IMR-90 (cell line): ENCODE measurements at regions not wholly inside any gene's neighbourhood (a gene's known extent, or its start where the extent isn't known, plus 50 kb on each side); places are given as distances from the start of the nearest gene placed in this dataset.

Source experiments
- ATAC-seq: fragments of 200-7000 bp; cut with Tn5 transposase; 2 replicates; pipeline ENCODE4 v1.9.1; 2020; ENCODE audit warnings: low read depth, mild to moderate bottlenecking, moderate library complexity
- BruUV-seq: library from RNA; stranded (reverse); fragments of 400-500 nt; replicated peaks from 2 replicates; lab custom pipeline; 2021; lab: Mats Ljungman, UMichigan
- CTCF ChIA-PET: fragments of 300-600 bp; formaldehyde crosslinking; extraction: SDS; loops from one replicate; lab custom pipeline; 2021; ENCODE audit warnings: antibody characterized with exemption; lab: Yijun Ruan, JAX
- POLR2A ChIA-PET: fragments of 300-600 bp; sonication (Branson Sonifier 250); formaldehyde crosslinking; loops from one replicate; lab custom pipeline; 2022; ENCODE audit warnings: antibody characterized with exemption; ENCODE audit not compliant: unreplicated experiment; lab: Charles Lee
- DNase-seq: peaks from one replicate; pipeline ENCODE4 v3.0.0; 2013
- H2AFZ ChIP-seq: replicated peaks from 2 replicates; pipeline ENCODE3; 2013; ENCODE audit warnings: low read length, mild to moderate bottlenecking; ENCODE audit not compliant: poor library complexity
- H2AK5ac ChIP-seq: 2 replicates; pipeline ENCODE4 v1.6.1; 2013; ENCODE audit warnings: low read depth, low read length, inconsistent platforms
- H2AK9ac ChIP-seq: replicated peaks from 2 replicates; pipeline ENCODE3; 2013; ENCODE audit warnings: mild to moderate bottlenecking, low read depth, low read length, moderate library complexity; ENCODE audit not compliant: poor library complexity
- H2BK120ac ChIP-seq: 2 replicates; pipeline ENCODE4 v1.6.1; 2013; ENCODE audit warnings: low read depth, low read length, inconsistent platforms
- H2BK15ac ChIP-seq: 3 replicates; pipeline ENCODE4 v1.6.1; 2013; ENCODE audit warnings: low read depth, low read length, inconsistent platforms
- H2BK20ac ChIP-seq: 2 replicates; pipeline ENCODE4 v1.6.1; 2013; ENCODE audit warnings: low read depth, mild to moderate bottlenecking, inconsistent platforms, low read length, moderate library complexity
- H2BK5ac ChIP-seq: 2 replicates; pipeline ENCODE4 v1.6.1; 2013; ENCODE audit warnings: mild to moderate bottlenecking, low read depth, low read length, inconsistent platforms; ENCODE audit not compliant: poor library complexity, severe bottlenecking
- H3K14ac ChIP-seq: replicated peaks from 2 replicates; pipeline ENCODE4 v1.6.1; 2013; ENCODE audit warnings: low read depth, low read length, inconsistent platforms
- H3K18ac ChIP-seq: 2 replicates; pipeline ENCODE4 v1.6.1; 2013; ENCODE audit warnings: low read depth, low read length, control low read depth
- H3K23ac ChIP-seq: 2 replicates; pipeline ENCODE4 v1.6.1; 2013; ENCODE audit warnings: low read depth, low read length, inconsistent platforms
- H3K27ac ChIP-seq: 2 replicates; pipeline ENCODE4 v1.5.1; 2013; ENCODE audit warnings: mild to moderate bottlenecking, control low read depth, low read length; ENCODE audit not compliant: insufficient read depth
- H3K27me3 ChIP-seq: 2 replicates; pipeline ENCODE4 v1.6.1; 2013; ENCODE audit warnings: low read length; ENCODE audit not compliant: control insufficient read depth, insufficient read depth
- H3K36me3 ChIP-seq: 2 replicates; pipeline ENCODE4 v1.6.1; 2013; ENCODE audit warnings: low read length, mixed read lengths; ENCODE audit not compliant: control insufficient read depth, insufficient read depth
- H3K4ac ChIP-seq: 2 replicates; pipeline ENCODE4 v1.6.1; 2013; ENCODE audit warnings: low read depth, low read length, inconsistent platforms
- H3K4me1 ChIP-seq: 2 replicates; pipeline ENCODE4 v1.6.1; 2013; ENCODE audit warnings: low read length, mixed read lengths; ENCODE audit not compliant: control insufficient read depth, insufficient read depth
- H3K4me2 ChIP-seq: 2 replicates; pipeline ENCODE4 v1.6.1; 2013; ENCODE audit warnings: low read depth, mild to moderate bottlenecking, control low read depth, low read length, moderate library complexity
- H3K4me3 ChIP-seq: 2 replicates; pipeline ENCODE4 v1.5.1; 2013; ENCODE audit warnings: low read depth, mild to moderate bottlenecking, control low read depth, low read length, moderate library complexity; ENCODE audit not compliant: insufficient read depth
- H3K56ac ChIP-seq: 2 replicates; pipeline ENCODE4 v1.6.1; 2013; ENCODE audit warnings: low read length, inconsistent platforms; ENCODE audit not compliant: insufficient read depth; ENCODE audit errors: extremely low read depth
- H3K79me1 ChIP-seq, 2 experiments: 2 replicates each; pipeline ENCODE4 v1.6.1; 2013; ENCODE audit warnings: low read length in 2 of 2, inconsistent platforms in 1 of 2, low read depth in 1 of 2
- H3K9ac ChIP-seq: 2 replicates; pipeline ENCODE4 v1.6.1; 2013; ENCODE audit warnings: low read depth, low read length, control low read depth
- H3K9me1 ChIP-seq: 2 replicates; pipeline ENCODE4 v1.6.1; 2013; ENCODE audit warnings: low read length, inconsistent platforms; ENCODE audit not compliant: insufficient read depth
- H3K9me3 ChIP-seq: 2 replicates; pipeline ENCODE4 v1.6.1; 2013; ENCODE audit warnings: low read length; ENCODE audit not compliant: control insufficient read depth, insufficient read depth
- H4K20me1 ChIP-seq: 2 replicates; pipeline ENCODE4 v1.6.1; 2013; ENCODE audit warnings: low read length, inconsistent platforms; ENCODE audit not compliant: insufficient read depth
- H4K5ac ChIP-seq: 2 replicates; pipeline ENCODE4 v1.6.1; 2013; ENCODE audit warnings: mild to moderate bottlenecking, low read depth, low read length, control low read depth
- H4K8ac ChIP-seq, 2 experiments: 2 replicates each; pipeline ENCODE4 v1.6.1; 2013; ENCODE audit warnings: low read depth in 2 of 2, low read length in 2 of 2, control low read depth in 1 of 2, inconsistent platforms in 1 of 2
- H4K91ac ChIP-seq: 2 replicates; pipeline ENCODE4 v1.6.1; 2013; ENCODE audit warnings: low read depth, low read length, inconsistent platforms; ENCODE audit not compliant: insufficient read depth
- BHLHE40 ChIP-seq: fragments of 150-350 bp; IDR thresholded peaks from 2 replicates; pipeline ENCODE4 v1.6.1; 2016; ENCODE audit warnings: mild to moderate bottlenecking, low read depth, low read length
- CEBPB ChIP-seq: IDR thresholded peaks from 2 replicates; pipeline ENCODE4 v1.6.1; 2012; ENCODE audit warnings: low read depth, low read length, improper control_type of control experiment
- CHD1 ChIP-seq: IDR thresholded peaks from 2 replicates; pipeline ENCODE4 v1.6.1; 2012; ENCODE audit warnings: low read depth, low read length, improper control_type of control experiment
- MAFK ChIP-seq: IDR thresholded peaks from 2 replicates; pipeline ENCODE4 v1.6.1; 2012; ENCODE audit warnings: low read depth, low read length, improper control_type of control experiment
- MXI1 ChIP-seq: IDR thresholded peaks from 2 replicates; pipeline ENCODE4 v1.6.1; 2012; ENCODE audit warnings: low read depth, mild to moderate bottlenecking, low read length, moderate library complexity, borderline replicate concordance
- NFE2L2 ChIP-seq: fragments of 150-350 bp; IDR thresholded peaks from 2 replicates; pipeline ENCODE4 v1.6.1; 2016; ENCODE audit warnings: low read depth, mild to moderate bottlenecking, low read length
- POLR2A ChIP-seq: IDR thresholded peaks from 2 replicates; pipeline ENCODE4 v1.6.1; 2012; ENCODE audit warnings: mild to moderate bottlenecking, low read depth, low read length
- RAD21 ChIP-seq: IDR thresholded peaks from 2 replicates; pipeline ENCODE4 v1.6.1; 2012; ENCODE audit warnings: low read length, improper control_type of control experiment
- RCOR1 ChIP-seq: IDR thresholded peaks from 2 replicates; pipeline ENCODE4 v1.6.1; 2012; ENCODE audit warnings: mild to moderate bottlenecking, low read length, improper control_type of control experiment; ENCODE audit not compliant: insufficient replicate concordance
- RFX5 ChIP-seq: IDR thresholded peaks from 2 replicates; pipeline ENCODE4 v1.8.0; 2012; ENCODE audit warnings: low read depth, mild to moderate bottlenecking, low read length, moderate library complexity
- SMC3 ChIP-seq: fragments of 150-350 bp; IDR thresholded peaks from 2 replicates; pipeline ENCODE4 v1.6.1; 2016; ENCODE audit warnings: low read depth, mild to moderate bottlenecking, antibody characterized with exemption, low read length, moderate library complexity
- WGBS, 2 experiments: methylation state at CpG; one replicate each; pipeline versions ENCODE4 v1.1.5 to v1.1.7; 2013; ENCODE audit warnings: missing lambda C conversion rate in 2 of 2; ENCODE audit not compliant: insufficient read length in 1 of 2; ENCODE audit errors: extremely low coverage in 2 of 2; 5-methylcytosine and 5-hydroxymethylcytosine counted together
- dilution Hi-C: fragments of 300-500 bp; cut with HindIII; formaldehyde crosslinking; loops from one replicate; pipeline ENCODE4 v1.14.3; 2018; ENCODE audit warnings: low sequenced_read_pairs; ENCODE audit not compliant: unreplicated experiment
- in situ Hi-C: fragments of 300-500 bp; cut with MboI; formaldehyde crosslinking; loops from 3 replicates; pipeline ENCODE4 v1.14.3; 2019; ENCODE audit warnings: low sequenced_read_pairs, inconsistent platforms, mixed read lengths
- intact Hi-C: fragments of 100-400 bp; cut with micrococcal nuclease; formaldehyde crosslinking; loops from 2 replicates; pipeline ENCODE4 v1.10.0; 2022
- TF ChIP-seq, protein P1 (sequence below): fragments of 150-350 bp; IDR thresholded peaks from 2 replicates; pipeline ENCODE4 v1.6.1; 2017; ENCODE audit warnings: mild to moderate bottlenecking, antibody characterized with exemption, low read length, low read depth
- TF ChIP-seq, protein P2 (sequence below): fragments of 150-350 bp; IDR thresholded peaks from 2 replicates; pipeline ENCODE4 v1.6.1; 2016; ENCODE audit warnings: low read depth, mild to moderate bottlenecking, low read length, moderate library complexity, borderline replicate concordance

DNA sequence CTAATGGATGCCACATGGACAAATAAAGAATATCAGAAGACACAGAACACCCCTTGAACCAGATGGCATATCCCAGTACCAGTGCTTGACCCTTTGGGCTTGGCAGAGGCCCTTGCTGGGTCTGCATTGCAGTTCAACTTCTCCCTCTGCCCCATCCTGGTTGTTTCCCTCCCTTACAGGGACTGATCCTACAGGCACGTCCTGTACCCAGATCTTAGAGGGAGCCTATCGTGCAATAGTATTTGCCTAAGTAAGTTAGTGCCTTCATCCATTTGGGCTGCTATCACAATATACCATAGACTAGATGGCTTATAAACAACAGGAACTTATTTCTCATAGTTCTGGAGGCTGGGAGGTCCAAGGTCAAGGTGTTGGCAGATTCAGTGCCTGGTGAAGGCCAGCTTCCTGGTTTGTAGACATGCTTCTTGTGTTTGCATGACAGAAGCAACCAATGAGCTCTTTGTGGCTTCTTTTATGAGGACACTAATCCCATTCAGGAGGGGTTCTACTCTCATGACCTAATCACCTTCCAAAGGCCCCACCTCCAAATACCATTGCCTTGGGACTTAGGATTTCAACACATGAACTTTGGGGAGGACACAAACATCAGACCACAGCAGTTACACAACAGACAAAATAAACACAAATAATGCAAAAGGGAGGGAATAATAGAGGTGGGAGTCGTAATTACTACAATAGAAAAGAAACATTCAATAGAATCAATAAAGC is 146.5 kb upstream of the MSX1 start:
- Histone ChIP-seq H3K56ac (no peak overlapping the region), H2BK20ac (no peak overlapping the region), H2BK120ac (no peak overlapping the region), H3K27ac (no peak overlapping the region), H4K8ac (no peak overlapping the region), H3K14ac (no peak overlapping the region), H3K9me1 (no peaks in the 10 kb centered on the region; the same call in 1 of the 2 replicates), H3K23ac (no peak overlapping the region), H4K20me1 (no peaks in the 10 kb centered on the region; the same call in 1 of the 2 replicates), H4K5ac (no peak overlapping the region), H3K4ac (no peak overlapping the region), H2BK15ac (no peak overlapping the region), H2AFZ (no peak overlapping the region), H3K9me3 (no peaks in the 10 kb centered on the region), H3K27me3 (peaks cover 14% of the 10 kb centered on the region; the same call in 1 of the 2 replicates), H3K36me3 (no peaks in the 10 kb centered on the region), H3K4me1 (no peaks in the 10 kb centered on the region), H3K9ac (no peak overlapping the region), H2AK5ac (no peak overlapping the region), H3K4me3 (no peak overlapping the region), H3K4me2 (no peak overlapping the region), H3K18ac (no peak overlapping the region), H4K91ac (no peak overlapping the region), H2AK9ac (no peak overlapping the region), H2BK5ac (no peak overlapping the region), H3K79me1 (no peaks in the 10 kb centered on the region)
- no CpG with 5 or more reads among the region's 3 CpGs for WGBS, 2 experiments
- intact Hi-C loops, result no loop called here
- ChIA-PET POLR2A (no interaction called here), CTCF (no interaction called here)
- DNase-seq, result no peak
- no TSS peak for BruUV-seq
- no peak for ATAC-seq
- dilution Hi-C loops, result no loop called here
- TF ChIP-seq, protein P1, sequence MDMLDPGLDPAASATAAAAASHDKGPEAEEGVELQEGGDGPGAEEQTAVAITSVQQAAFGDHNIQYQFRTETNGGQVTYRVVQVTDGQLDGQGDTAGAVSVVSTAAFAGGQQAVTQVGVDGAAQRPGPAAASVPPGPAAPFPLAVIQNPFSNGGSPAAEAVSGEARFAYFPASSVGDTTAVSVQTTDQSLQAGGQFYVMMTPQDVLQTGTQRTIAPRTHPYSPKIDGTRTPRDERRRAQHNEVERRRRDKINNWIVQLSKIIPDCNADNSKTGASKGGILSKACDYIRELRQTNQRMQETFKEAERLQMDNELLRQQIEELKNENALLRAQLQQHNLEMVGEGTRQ, result no peak
- TF ChIP-seq RAD21 (no peak), RFX5 (no peak), SMC3 (no peak), MXI1 (no peak), POLR2A (no peak), CEBPB (no peak), MAFK (no peak), NFE2L2 (no peak), CHD1 (no peak), RCOR1 (no peak), BHLHE40 (no peak)
- TF ChIP-seq, protein P2, sequence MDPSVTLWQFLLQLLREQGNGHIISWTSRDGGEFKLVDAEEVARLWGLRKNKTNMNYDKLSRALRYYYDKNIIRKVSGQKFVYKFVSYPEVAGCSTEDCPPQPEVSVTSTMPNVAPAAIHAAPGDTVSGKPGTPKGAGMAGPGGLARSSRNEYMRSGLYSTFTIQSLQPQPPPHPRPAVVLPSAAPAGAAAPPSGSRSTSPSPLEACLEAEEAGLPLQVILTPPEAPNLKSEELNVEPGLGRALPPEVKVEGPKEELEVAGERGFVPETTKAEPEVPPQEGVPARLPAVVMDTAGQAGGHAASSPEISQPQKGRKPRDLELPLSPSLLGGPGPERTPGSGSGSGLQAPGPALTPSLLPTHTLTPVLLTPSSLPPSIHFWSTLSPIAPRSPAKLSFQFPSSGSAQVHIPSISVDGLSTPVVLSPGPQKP, result no peak
- in situ Hi-C loops, result no loop called here
